ENCODE measurements at regions not wholly inside any gene's neighbourhood (a gene's known extent, or its start where the extent isn't known, plus 50 kb on each side); places are given as distances from the start of the nearest gene placed in this dataset.

GRCh38 chr5:56540266-56540665, 275.1 kb upstream of the MAP3K1 start:
- DNase-seq: no peak

GRCh38 chr5:56538580-56538979, 276.8 kb upstream of the MAP3K1 start:
- no peak for DNase-seq

DNA sequence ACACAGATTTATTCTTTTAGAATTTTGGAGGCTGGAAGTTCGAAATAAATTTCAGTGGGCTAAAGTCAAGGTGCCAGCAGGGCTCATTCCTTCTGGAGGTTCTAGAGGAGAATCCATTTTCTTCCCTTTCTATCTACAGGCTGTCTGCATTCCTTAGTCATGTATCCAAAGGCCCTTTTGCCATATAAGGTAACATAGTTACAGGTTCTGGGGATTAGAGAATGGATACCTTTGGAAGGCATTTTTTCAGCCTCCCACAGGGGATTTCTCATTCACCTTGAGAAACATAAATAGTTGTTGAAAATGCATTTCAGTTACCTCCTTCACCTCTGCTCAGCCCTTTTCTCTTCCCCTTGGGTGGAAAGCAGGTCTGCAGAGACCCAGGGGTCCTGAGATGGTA, 280.0 kb upstream of the MAP3K1 start:
- no peak for DNase-seq

GRCh38 chr5:56534102-56534829, 281.1 kb upstream of the MAP3K1 start:
- no peak for DNase-seq

GRCh38 chr5:56532466-56532865, 282.9 kb upstream of the MAP3K1 start:
- no peak for DNase-seq

DNA sequence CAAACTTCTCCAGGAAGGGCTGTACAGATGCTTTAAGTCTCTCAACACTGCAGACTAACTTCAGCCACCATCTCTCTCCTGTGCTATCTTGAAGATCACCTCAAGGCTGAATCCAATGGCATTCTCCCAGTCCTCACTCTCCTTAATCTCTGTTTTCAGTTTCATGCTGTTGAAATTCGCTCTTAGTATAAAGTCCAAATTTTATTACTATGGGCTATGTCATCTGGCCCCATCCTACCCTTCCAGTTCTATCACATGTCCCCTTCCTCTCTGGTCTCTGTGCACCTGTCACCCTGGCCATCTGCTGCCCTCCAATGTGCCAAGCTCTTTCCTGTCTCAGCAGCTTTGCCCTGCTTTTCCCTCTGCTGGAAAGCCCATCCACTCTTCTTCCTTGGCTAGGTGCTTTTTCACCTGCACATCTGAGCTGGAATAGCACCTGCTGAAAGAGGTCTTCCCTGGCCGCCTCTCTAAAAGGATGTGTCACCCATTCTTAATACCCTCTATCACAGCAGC, 284.7 kb upstream of the MAP3K1 start:
- no peak for DNase-seq

DNA sequence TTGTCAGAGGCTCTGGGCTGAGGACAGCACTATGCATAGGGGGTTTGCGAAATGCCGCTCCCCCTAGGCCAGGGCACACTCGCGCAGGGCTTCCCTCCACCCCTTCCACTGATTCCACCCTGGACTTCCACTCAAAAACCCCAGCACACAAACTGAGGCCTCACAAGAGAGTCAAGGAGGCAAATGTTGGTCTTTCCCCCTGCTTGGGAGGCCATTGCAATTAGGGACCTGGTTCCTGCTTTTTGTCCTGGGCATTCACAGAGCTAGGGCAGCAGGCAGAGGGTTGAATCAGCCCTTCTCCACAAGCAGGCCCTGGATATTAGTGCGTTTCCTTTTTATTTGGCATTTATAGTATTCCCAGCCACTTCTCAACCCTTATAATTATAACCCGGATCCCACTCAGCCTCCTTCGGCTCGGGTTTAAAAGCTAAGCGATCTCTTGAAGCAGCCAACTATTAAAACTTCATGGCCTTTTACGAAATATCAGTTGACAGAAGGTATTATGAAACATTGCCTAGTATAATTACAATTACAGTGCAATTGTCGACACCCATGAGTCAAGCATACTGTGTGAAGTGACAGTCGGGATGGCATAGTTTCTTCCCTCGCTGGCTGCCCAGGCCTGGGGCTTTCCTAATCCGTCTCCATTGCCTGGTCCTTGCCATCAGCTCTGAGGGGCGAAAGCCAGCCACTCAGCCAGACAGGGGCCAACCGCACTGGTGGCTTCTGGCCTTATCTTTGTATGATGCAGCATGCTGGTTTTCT, 285.5 kb upstream of the MAP3K1 start:
- peak; percentile 86 for DNase-seq

DNA sequence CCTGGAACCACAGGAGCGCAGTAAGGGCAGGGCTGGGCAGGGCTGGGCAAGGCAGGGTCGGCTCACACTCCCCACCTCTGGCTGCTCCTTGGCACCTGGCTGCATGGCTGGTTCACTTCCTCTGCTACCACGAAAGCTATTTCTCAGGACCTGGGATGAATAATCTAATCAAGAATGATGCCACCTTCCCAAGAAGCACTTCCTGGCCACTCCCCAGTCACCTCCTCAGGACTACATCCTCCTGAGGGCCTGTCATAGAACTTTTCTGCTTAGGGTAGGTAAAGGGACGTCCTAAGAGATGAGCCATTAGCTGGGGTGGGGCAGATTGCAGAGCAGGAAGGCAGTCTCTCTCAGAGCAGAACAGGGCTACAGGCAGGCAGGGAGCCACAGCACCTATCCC, 288.2 kb upstream of the MAP3K1 start:
- DNase-seq: no peak

DNA sequence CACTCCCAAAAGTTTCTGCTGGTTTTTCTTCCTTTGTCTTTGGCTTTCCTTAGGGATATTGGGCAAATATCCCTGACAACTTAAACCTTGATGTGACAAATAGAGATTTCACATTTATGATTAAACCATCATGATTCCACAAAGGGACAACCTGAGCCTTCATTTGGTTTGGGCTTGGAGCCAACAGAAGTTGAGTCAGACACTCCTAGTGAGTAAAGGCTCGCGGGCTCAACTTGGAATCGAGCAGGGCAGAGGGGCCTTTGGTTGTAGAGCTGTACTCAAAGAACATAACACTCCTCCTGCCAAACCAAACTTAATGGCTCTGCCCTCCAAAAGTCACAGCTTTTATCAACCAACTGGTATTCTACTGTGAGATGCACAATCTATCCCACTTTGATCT, 290.2 kb upstream of the MAP3K1 start:
- DNase-seq: no peak

- DNase-seq: no peak
These were observed 290.9 kb upstream of the ANKRD55 start for GRCh38 chr5:56523790-56524575.

- DNase-seq: peak; percentile 81
These were observed 289.8 kb upstream of the ANKRD55 start for GRCh38 chr5:56522960-56523359.

DNA sequence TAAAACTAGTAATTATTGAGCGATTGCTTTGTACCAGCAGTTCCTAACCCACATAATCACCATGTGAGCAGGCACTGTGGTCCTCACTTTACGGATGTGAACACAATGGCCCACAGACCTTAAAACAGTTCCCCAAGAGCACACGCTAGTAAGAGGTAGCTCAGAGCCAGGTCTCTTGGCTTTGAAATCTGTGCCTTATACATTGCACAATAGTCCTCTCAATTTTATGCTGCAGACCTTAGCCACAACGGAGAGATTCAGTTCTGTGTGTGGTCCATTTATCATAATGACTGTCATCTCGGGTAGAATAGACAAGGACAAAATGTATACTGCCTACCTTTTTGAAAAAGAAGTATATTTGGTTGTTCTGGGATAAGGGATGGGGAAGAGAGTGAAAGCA, 289.0 kb upstream of the ANKRD55 start:
- no peak for DNase-seq

DNA sequence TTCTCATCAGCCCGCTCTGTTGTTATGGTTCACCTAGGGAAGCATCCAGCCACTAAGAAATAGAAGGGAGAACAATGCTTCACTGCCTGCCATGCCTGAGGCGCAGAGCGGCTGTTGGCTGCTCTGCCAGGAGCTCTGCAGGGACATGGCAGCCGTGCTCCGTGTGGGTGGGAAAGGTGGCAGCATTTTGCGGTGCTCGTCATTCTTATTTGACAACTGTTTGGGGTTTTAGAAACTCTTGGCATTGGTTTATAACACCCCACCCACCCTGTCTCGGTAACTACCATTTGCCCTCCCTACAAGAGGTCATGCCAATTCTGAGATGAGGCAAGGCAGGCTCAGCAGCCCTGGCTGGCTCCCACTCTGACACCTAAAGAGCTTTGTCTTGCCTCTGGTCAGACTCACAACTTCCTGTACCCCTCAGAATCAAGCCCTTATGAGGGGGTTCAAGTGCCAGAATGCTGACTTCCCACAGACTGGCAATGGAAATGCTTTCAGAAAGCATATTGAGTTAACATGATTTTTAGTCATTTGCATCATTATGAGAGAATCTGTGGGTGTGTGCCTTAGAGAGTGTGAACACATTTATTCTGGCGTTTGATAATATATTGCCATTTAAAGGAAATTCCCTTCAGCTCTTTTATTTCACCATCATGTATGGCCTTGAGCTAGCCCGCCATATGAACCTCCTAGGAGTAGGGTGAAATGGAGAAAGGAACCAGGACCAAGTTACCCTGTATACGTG, 288.0 kb upstream of the ANKRD55 start:
- DNase-seq: peak; percentile 79

DNA sequence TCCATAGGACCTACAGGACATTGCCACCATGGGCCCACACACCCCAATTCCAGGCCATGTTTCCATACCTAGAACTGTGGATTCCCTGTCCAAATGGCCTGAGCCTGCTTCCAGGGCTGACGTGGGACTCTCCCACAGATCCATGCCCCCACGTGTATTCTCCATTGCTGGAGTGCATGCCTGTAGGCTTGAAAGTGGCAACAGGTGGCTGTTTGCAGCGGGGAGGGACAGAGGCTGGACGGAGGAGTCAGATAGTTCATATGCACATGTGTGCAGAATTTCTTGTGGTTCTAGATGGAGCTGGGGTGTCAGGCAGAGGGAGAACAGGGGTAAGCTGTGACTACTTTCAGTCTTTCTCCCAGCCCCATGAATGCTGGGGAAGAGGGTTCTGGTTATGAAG, 285.7 kb upstream of the ANKRD55 start:
- DNase-seq: no peak

GRCh38 chr5:56517011-56517416, 283.9 kb upstream of the ANKRD55 start:
- DNase-seq: peak; percentile 61

GRCh38 chr5:56516441-56516840, 283.3 kb upstream of the ANKRD55 start:
- no peak for DNase-seq

- DNase-seq: no peak
These were observed 282.9 kb upstream of the ANKRD55 start for GRCh38 chr5:56516035-56516434.

- no peak for DNase-seq
These were observed 281.9 kb upstream of the ANKRD55 start for GRCh38 chr5:56515011-56515410.

DNA sequence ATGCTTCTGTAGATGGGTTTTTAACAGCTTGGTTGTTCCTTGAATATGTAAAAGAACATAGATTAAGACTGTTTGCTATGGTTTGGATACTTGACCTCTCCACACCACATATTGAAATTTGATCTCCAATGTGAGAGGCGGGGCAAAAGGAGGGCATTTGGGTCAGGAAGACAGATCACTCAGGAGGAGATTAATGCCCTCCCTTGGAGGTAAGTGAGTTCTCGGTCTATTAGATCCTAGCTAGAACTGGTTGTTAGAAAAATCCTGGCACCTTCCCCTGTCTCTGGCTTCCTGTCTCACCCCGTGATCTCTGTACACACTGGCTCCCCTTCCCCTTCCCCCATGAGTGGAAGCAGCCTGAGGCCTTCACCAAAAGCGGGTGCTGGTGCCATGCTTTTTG, 281.1 kb upstream of the ANKRD55 start:
- DNase-seq: no peak

GRCh38 chr5:56513141-56513540, 280.0 kb upstream of the ANKRD55 start:
- DNase-seq: no peak

GRCh38 chr5:56512313-56512996, 279.3 kb upstream of the ANKRD55 start:
- peak; percentile 30 for DNase-seq

DNA sequence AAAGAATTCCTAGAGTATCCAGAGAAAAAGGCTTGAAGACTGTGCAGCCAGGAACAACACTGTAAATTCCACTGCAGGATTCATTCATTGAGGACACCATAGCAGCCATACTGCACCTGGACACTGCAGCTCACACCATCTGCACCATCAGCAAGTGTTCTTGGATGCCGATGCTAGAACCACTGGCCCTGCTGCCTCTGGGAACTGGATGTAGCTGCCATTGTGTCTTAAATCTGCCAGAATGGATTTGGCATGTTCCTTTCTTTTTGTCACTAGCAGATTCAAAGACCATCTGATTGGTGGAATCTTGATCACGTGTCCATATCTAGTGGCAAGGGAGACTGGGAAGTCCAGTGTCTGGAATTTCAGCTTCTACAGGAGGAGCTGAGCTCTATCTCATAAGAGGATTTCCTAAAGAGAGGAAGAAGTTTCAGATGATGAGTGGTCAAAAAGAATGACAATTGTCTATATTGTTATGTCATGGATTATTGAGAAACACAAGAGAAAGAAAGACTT, 278.3 kb upstream of the ANKRD55 start:
- DNase-seq: peak; percentile 25
